GM12878 (cell line): ENCODE measurements at regions not wholly inside any gene's neighbourhood (a gene's known extent, or its start where the extent isn't known, plus 50 kb on each side); places are given as distances from the start of the nearest gene placed in this dataset.

Experiments used
- ATAC-seq: fragments of 200-7000 bp; cut with Tn5 transposase; 3 replicates; pipeline ENCODE4 v1.9.1; 2020; ENCODE audit warnings: mild to moderate bottlenecking, moderate library complexity
- BruUV-seq: library from RNA; stranded (reverse); fragments of 400-500 nt; replicated peaks from 2 replicates; lab custom pipeline; 2021; lab: Mats Ljungman, UMichigan
- CTCF ChIA-PET: fragments of 300-600 bp; sonication (Branson Sonifier 250); formaldehyde crosslinking; extraction: SDS; loops from one replicate; lab custom pipeline; 2021; ENCODE audit warnings: inconsistent platforms; lab: Yijun Ruan, JAX
- POLR2A ChIA-PET: fragments of 350-600 bp; formaldehyde crosslinking; extraction: SDS; loops from one replicate; lab custom pipeline; 2021; ENCODE audit warnings: inconsistent platforms; lab: Charles Lee
- RAD21 ChIA-PET: fragments of 300-600 bp; sonication (Branson Sonifier 250); formaldehyde crosslinking; loops from one replicate; lab custom pipeline; 2023; ENCODE audit warnings: antibody characterized with exemption; ENCODE audit not compliant: unreplicated experiment; lab: Charles Lee
- SMC1A ChIA-PET: fragments of 300-600 bp; sonication (Branson Sonifier 250); formaldehyde crosslinking; loops from one replicate; lab custom pipeline; 2023; ENCODE audit not compliant: unreplicated experiment, uncharacterized antibody; lab: Charles Lee
- DNase-seq: peaks from one replicate; pipeline ENCODE4 v3.0.0-alpha.2; 2011; ENCODE audit warnings: low read depth, low spot score
- FAIRE-seq: peaks from 3 replicates; lab custom pipeline; 2011; peaks lifted over from hg19 to GRCh38; lab: Jason Lieb, UNC
- H2AFZ ChIP-seq: 2 replicates; pipeline ENCODE4 v1.6.0; 2011; ENCODE audit warnings: low read depth, low read length, control low read depth; ENCODE audit not compliant: control insufficient read depth
- H3K27ac ChIP-seq: 2 replicates; pipeline ENCODE4 v1.5.1; 2011; ENCODE audit warnings: control low read depth; ENCODE audit not compliant: control insufficient read depth, insufficient read depth
- H3K27me3 ChIP-seq, 2 experiments: replicated peaks in 1 of 2; 2 replicates each; pipeline versions ENCODE4 v1.6.0 to v1.6.1; 2011; ENCODE audit warnings: low read length in 1 of 2; ENCODE audit not compliant: control insufficient read depth in 2 of 2, insufficient read depth in 2 of 2
- H3K36me3 ChIP-seq, 2 experiments: 2 replicates each; pipeline ENCODE4 v1.5.1; 2011; ENCODE audit warnings: low read length in 1 of 2; ENCODE audit not compliant: control insufficient read depth in 2 of 2, insufficient read depth in 2 of 2
- H3K4me1 ChIP-seq: 2 replicates; pipeline ENCODE4 v1.6.1; 2011; ENCODE audit warnings: mild to moderate bottlenecking, low read length, moderate library complexity, mixed read lengths; ENCODE audit not compliant: control insufficient read depth, insufficient read depth
- H3K4me2 ChIP-seq: 2 replicates; pipeline ENCODE4 v1.6.0; 2011; ENCODE audit warnings: control low read depth; ENCODE audit not compliant: control insufficient read depth, insufficient read depth
- H3K4me3 ChIP-seq: fragments of 200-600 bp; sonication (generic); 2 replicates; pipeline ENCODE4 v1.5.1; 2016
- H3K79me2 ChIP-seq: 2 replicates; pipeline ENCODE4 v1.6.0; 2011; ENCODE audit warnings: low read length; ENCODE audit not compliant: control insufficient read depth, insufficient read depth
- H3K9ac ChIP-seq: 2 replicates; pipeline ENCODE4 v1.8.0; 2011; ENCODE audit warnings: low read length, control low read depth, mixed read lengths; ENCODE audit not compliant: control insufficient read depth, insufficient read depth
- H3K9me3 ChIP-seq: replicated peaks from 3 replicates; pipeline ENCODE4 v1.5.1; 2011; ENCODE audit warnings: mild to moderate bottlenecking, low read length; ENCODE audit not compliant: control insufficient read depth, insufficient read depth
- H4K20me1 ChIP-seq: 2 replicates; pipeline ENCODE4 v1.6.0; 2011; ENCODE audit not compliant: control insufficient read depth, insufficient read depth
- HCFC1 ChIP-seq: fragments of 150-350 bp; IDR thresholded peaks from 2 replicates; pipeline ENCODE4 v1.6.1; 2014; ENCODE audit warnings: low read length
- HSF1 ChIP-seq: fragments of 150-350 bp; IDR thresholded peaks from 2 replicates; pipeline ENCODE4 v1.6.1; 2014; ENCODE audit warnings: mild to moderate bottlenecking, low read depth, low read length
- JUND ChIP-seq: IDR thresholded peaks from 2 replicates; pipeline ENCODE4 v1.6.1; 2012; ENCODE audit warnings: low read depth, mild to moderate bottlenecking, low read length, improper control_type of control experiment, moderate library complexity
- MLLT1 ChIP-seq: fragments of 450-650 bp; IDR thresholded peaks from 2 replicates; pipeline ENCODE4 v1.6.1; 2016; ENCODE audit warnings: mild to moderate bottlenecking
- MTA3 ChIP-seq: IDR thresholded peaks from 2 replicates; pipeline ENCODE4 v1.6.1; 2012; ENCODE audit warnings: low read length, inconsistent platforms, borderline replicate concordance
- NFIC ChIP-seq: IDR thresholded peaks from 2 replicates; pipeline ENCODE4 v1.6.1; 2012; ENCODE audit warnings: low read depth, mild to moderate bottlenecking, inconsistent platforms, low read length, moderate library complexity
- POLR2AphosphoS5 ChIP-seq: IDR thresholded peaks from 2 replicates; pipeline ENCODE4 v1.6.1; 2011; ENCODE audit warnings: mild to moderate bottlenecking, low read length, inconsistent platforms
- STAT3 ChIP-seq: IDR thresholded peaks from 2 replicates; pipeline ENCODE4 v1.6.1; 2011; ENCODE audit warnings: low read depth, low read length, improper control_type of control experiment
- ZBTB40 ChIP-seq: fragments of 450-650 bp; IDR thresholded peaks from 2 replicates; pipeline ENCODE4 v1.6.1; 2016; ENCODE audit warnings: mild to moderate bottlenecking, moderate library complexity, borderline replicate concordance
- ZZZ3 ChIP-seq: IDR thresholded peaks from 2 replicates; pipeline ENCODE4 v1.6.1; 2011; ENCODE audit warnings: low read depth; ENCODE audit not compliant: control insufficient read depth, insufficient read length
- WGBS: methylation state at CpG from one replicate; pipeline ENCODE4 v1.1.6; 2016; ENCODE audit warnings: low lambda C conversion rate; ENCODE audit not compliant: insufficient replicate concordance, insufficient coverage; ENCODE audit errors: missing lambda C conversion rate; 5-methylcytosine and 5-hydroxymethylcytosine counted together
- in situ Hi-C: fragments of 300-500 bp; cut with MboI; formaldehyde crosslinking; loops from 9 replicates; pipeline ENCODE4 v1.14.3; 2018; ENCODE audit warnings: mixed read lengths
- intact Hi-C: fragments of 100-400 bp; cut with micrococcal nuclease; formaldehyde crosslinking; loops from one replicate; pipeline ENCODE4 v1.14.2; 2022; ENCODE audit not compliant: unreplicated experiment

GRCh38 chr2:234145057-234145456, 94.6 kb downstream of the SPP2 start:
- no peaks in the 10 kb centered on the region for H3K9me3 ChIP-seq
- no peak overlapping the region for H3K4me2 ChIP-seq
- H3K27me3 ChIP-seq, result peaks cover 2% of the 10 kb centered on the region in 2 experiments; a peak in 2 of 4 replicates
- ChIA-PET POLR2A (no interaction called here), SMC1A (no interaction called here), RAD21 (no interaction called here), CTCF (interaction anchor here (0.9 kb wide), 1 partner anchor 10 kb away, joined by 3 read pairs; no protein-coding TSS in a partner anchor)
- H2AFZ ChIP-seq, result no peak overlapping the region
- no peak for TF ChIP-seq NFIC
- no peak for TF ChIP-seq MTA3
- no peak for TF ChIP-seq POLR2AphosphoS5
- no peak for TF ChIP-seq HCFC1
- FAIRE-seq (no peak), DNase-seq (no peak), ATAC-seq (no peak)
- H3K4me1 ChIP-seq, result no peaks in the 10 kb centered on the region
- intact Hi-C loops, result no loop called here
- no peaks in the 10 kb centered on the region for H3K79me2 ChIP-seq
- H3K4me3 ChIP-seq, result no peak overlapping the region
- H3K9ac ChIP-seq, result no peak overlapping the region
- H3K27ac ChIP-seq, result no peak overlapping the region
- no peaks in the 10 kb centered on the region for H4K20me1 ChIP-seq
- no peaks in the 10 kb centered on the region for H3K36me3 ChIP-seq
- BruUV-seq, result no TSS peak
- in situ Hi-C loops, result no loop called here

GRCh38 chr2:234143896-234144295, 93.4 kb downstream of the SPP2 start:
- H3K36me3 ChIP-seq, result no peaks in the 10 kb centered on the region
- H3K27me3 ChIP-seq, result peaks cover 2% of the 10 kb centered on the region in 2 experiments; a peak in 2 of 4 replicates
- H3K4me1 ChIP-seq, result no peaks in the 10 kb centered on the region
- RAD21 ChIA-PET, result no interaction called here
- in situ Hi-C loops, result no loop called here
- no peaks in the 10 kb centered on the region for H3K79me2 ChIP-seq
- H3K4me3 ChIP-seq, result no peak overlapping the region
- intact Hi-C loops, result no loop called here
- no peak overlapping the region for H3K4me2 ChIP-seq
- WGBS, result 32% methylated on average over 3 of the region's 3 CpGs
- H3K9me3 ChIP-seq, result no peaks in the 10 kb centered on the region
- H2AFZ ChIP-seq, result no peak overlapping the region
- POLR2A ChIA-PET, result no interaction called here
- CTCF ChIA-PET, result no interaction called here
- H4K20me1 ChIP-seq, result no peaks in the 10 kb centered on the region
- H3K9ac ChIP-seq, result no peak overlapping the region
- SMC1A ChIA-PET, result interaction anchor here (0.7 kb wide), 1 partner anchor 447 kb away, joined by 3 read pairs; no protein-coding TSS in a partner anchor
- FAIRE-seq (no peak), ATAC-seq (no peak), DNase-seq (no peak)
- H3K27ac ChIP-seq, result no peak overlapping the region
- no TSS peak for BruUV-seq
- no peak for TF ChIP-seq ZZZ3
- TF ChIP-seq STAT3, result no peak
- no peak for TF ChIP-seq JUND
- TF ChIP-seq HSF1, result no peak
- TF ChIP-seq MLLT1, result no peak
- no peak for TF ChIP-seq ZBTB40
